OCI-LY1 (cell line): ENCODE measurements at regions not wholly inside any gene's neighbourhood (a gene's known extent, or its start where the extent isn't known, plus 50 kb on each side); places are given as distances from the start of the nearest gene placed in this dataset.
"Not testable (repeated sequence)": the region's sequence is repeated elsewhere in the genome, so short reads cannot be mapped to it uniquely, and the experiment has no call there.

Experiments
- EZH2 ChIP-seq: fragments of 200-600 bp; sonication (generic), shearing (Covaris generic); IDR thresholded peaks from 2 replicates; pipeline ENCODE4 v1.8.0; 2017; ENCODE audit warnings: borderline replicate concordance, mixed run types, mild to moderate bottlenecking, antibody characterized with exemption, low read length, moderate library complexity, mixed read lengths
- TF ChIP-seq, protein P1 (sequence below): fragments of 200-600 bp; sonication (generic), shearing (Covaris generic); IDR thresholded peaks from 2 replicates; pipeline ENCODE4 v1.5.1; 2017; ENCODE audit warnings: mild to moderate bottlenecking, antibody characterized with exemption, low read length, moderate library complexity, mixed read lengths

DNA sequence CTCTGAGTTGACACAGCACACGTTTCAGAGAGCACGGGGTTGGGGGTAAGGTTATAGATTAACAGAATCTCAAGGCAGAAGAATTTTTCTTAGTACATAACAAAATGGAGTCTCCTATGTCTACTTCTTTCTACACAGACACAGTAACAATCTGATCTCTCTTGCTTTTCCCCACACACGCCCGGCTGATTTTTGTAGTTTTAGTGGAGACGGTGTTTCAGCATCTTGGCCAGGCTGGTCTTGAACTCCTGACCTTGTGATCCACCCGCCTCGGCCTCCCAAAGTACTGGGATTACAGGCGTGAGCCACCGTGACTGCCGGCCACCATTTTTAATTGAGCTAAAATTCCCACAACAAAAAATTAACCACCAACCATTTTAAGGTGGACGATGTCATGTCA lies 123.7 kb downstream of the CRLF3 start:
- TF ChIP-seq, protein P1, sequence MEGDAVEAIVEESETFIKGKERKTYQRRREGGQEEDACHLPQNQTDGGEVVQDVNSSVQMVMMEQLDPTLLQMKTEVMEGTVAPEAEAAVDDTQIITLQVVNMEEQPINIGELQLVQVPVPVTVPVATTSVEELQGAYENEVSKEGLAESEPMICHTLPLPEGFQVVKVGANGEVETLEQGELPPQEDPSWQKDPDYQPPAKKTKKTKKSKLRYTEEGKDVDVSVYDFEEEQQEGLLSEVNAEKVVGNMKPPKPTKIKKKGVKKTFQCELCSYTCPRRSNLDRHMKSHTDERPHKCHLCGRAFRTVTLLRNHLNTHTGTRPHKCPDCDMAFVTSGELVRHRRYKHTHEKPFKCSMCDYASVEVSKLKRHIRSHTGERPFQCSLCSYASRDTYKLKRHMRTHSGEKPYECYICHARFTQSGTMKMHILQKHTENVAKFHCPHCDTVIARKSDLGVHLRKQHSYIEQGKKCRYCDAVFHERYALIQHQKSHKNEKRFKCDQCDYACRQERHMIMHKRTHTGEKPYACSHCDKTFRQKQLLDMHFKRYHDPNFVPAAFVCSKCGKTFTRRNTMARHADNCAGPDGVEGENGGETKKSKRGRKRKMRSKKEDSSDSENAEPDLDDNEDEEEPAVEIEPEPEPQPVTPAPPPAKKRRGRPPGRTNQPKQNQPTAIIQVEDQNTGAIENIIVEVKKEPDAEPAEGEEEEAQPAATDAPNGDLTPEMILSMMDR = not testable (repeated sequence)
- TF ChIP-seq EZH2 = not testable (repeated sequence)
